ENCODE measurements at regions not wholly inside any gene's neighbourhood (a gene's known extent, or its start where the extent isn't known, plus 50 kb on each side); places are given as distances from the start of the nearest gene placed in this dataset.

DNA sequence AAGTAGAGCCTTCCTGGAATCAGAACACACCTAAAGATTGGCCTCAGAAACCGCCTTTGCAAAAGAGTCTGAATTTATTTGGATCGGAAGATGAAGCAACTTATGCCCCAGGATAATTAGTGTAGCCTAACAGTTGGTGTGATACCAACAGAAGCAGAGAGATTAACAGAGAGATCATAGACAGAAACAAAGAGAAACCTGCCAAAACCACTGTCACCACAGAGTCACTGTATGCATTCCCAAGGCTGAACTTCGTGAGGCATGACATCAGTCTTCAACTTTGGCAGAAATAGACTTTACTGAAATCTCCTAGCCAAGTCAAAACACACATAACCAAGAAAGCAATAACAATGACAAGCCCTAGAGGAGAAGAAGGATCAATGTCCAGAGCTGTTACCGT, 361.8 kb downstream of the ELAVL2 start:
- FAIRE-seq: no peak

DNA sequence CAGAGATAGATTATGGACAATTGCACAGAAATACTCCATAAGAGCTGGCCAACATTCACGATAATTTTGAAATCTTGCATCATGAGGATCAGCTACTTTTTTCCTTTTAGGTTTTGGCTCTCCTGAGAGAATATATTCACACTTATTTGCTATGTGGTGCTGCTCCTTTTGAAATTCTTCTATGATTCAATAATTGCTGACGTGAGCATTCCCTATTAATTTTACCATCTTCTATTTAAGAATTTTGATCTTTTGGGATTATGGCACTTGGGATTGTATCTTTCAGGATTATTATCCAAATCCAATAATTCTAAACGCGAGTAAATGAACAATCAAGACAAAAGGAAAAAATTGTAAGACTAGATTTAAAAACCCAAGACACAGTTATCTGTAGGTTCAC, 358.8 kb downstream of the ELAVL2 start:
- FAIRE-seq: no peak

DNA sequence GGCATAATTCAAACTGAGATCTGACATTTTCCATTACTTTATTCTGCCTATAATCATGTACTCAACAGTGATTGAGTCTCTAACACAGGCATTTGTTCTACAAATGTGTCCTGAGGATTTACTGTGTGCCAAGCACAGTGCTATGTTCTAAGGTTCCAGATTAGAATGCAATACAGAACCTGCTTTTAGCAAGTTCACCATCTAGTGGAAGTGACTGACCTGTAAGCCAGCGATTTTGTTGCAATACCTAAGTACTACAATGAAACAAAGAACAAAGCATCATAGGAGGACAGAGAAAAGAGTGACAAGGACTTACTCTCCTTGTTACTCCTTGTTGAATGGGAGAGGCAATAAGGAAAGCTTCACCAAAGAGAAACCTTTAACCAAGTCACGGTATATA, 348.1 kb downstream of the ELAVL2 start:
- no peak for FAIRE-seq

DNA sequence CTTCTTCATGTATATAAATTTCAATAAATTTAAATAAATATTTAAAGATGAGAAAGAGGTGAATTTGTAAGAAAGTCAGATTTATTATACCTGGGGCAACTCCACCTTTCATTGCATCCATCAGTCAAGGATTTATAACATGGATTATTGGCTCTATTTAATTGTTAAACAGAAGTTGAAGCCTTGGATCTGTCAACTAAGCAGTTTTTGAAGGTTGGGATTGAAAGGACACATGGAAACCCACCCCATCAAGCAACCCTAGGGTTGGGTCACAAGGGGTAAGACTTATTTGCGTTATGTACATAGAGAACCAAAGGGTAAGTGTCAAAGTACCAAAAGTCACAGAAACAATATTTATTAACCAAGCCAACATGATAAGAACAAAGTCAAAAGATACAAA, 342.5 kb downstream of the ELAVL2 start:
- FAIRE-seq: no peak

DNA sequence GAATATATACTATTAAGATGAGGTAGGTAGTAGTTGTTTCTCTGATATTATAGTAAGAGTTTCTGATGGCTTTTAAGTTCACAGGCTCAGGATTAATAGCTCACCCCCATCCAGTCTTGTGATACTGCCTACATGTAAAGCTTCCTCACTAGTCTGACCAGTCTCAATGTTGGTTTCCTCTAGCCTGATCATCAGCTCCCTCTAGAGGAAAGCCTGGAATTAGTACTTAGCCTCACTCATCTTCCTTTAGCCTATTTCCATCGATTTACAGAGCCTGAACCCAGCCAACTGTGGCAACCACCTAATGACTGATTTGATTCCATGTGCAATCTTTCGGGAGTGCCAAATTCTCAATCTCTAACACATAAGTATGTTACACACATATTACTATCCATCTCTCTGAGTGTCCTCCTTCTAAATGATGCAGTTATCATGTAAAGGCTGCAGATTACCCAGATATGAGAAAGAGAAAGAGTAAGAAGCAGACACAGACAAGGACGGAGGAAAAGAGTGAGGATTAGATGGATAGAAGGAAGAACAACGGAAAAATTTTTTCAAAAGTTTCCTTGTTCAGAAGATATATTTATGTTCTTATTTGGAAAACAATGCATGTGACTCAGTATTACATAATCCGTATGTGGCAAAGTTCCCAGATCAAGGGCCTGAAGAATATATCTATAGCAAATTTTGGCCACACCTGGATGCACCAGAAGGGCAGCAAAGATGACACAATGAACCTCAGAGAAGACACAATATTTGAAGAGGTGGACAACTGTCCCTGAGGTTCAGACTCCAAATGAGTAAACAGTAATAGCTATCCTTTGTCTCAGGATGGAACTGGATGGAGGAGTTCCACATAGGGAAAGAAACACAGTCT, 333.7 kb downstream of the ELAVL2 start:
- FAIRE-seq: peak; percentile 52

DNA sequence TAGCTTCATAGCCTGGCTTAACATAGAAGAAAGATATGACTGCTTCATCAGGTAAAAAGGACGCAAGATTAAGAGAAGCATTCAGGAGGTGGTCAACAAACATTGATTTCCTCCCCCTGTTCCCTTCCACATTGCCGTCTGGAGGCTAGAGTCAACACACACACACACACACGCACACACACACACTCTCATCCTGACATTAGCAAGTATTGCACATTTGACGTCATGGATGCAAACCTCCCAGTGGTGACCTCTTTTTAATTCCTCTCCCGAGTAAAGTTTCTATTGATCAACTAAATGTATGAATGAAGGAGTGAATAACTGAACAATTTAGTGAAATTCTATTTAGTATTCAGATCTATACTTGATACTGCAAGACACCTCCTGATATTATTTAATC, 332.8 kb downstream of the ELAVL2 start:
- FAIRE-seq: no peak

DNA sequence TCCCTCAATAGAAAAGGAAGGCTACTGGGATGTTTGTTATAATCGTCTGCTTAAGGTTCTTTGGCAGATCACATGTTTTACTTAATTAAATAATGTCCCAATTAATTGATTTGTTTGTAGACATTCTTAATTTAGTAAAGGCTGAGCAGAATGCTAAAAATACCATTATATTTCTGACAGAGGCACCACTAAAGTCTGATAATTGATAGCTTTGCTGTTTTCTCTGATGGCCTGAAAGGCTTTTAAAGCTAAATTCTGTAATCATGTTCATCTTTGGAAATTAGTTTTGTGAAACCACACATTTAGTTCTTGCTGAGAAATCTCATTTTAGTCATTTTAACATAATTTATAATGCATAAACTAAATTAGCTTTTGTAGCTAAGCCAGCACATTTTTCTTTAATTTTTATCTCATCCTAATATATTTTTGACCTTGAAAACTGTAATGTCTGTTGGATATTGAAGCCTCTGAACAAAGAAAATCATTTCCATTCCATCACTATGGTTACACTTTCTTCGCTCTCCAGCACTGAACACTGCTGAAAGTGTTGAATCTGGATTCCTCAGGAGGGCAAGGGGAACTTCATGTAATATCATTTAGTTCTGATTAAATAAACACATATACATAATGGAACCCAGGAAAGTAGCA, 329.4 kb downstream of the ELAVL2 start:
- FAIRE-seq: no peak

DNA sequence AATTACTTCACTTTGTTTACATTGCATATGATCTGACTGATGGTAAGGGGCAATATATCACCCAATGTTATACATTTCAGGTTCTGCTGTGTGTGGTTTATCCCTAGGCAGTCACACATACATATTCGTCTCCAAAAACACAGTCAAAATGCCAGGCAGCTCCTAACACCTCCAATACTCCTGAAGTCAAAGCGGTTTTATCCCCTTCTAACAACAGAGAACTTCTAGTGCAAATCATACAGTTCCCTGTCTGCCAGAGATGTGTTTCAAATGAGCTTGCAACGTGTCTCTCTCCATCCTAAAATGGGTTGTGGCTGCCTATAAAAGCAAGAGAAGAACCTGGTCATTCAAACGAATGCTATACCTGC, 328.9 kb downstream of the ELAVL2 start:
- no peak for FAIRE-seq

DNA sequence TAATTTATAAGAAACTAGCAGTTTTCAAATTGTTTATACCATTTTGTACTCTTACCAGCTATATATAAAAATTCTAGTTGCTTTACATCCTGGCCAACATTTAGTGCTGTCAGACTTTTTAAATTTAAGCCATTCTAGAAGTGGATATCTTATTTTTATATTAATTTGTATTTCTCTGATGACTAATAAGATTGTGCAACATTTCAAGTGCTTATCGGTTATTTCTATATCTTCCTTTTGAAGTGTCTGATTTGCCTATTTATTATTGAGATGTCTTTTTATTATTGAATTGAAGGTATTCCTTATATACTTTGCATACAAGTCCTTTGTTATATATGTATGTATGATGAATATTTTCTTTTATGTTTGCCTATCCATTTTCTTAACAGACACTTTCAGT, 324.0 kb downstream of the ELAVL2 start:
- no peak for FAIRE-seq

DNA sequence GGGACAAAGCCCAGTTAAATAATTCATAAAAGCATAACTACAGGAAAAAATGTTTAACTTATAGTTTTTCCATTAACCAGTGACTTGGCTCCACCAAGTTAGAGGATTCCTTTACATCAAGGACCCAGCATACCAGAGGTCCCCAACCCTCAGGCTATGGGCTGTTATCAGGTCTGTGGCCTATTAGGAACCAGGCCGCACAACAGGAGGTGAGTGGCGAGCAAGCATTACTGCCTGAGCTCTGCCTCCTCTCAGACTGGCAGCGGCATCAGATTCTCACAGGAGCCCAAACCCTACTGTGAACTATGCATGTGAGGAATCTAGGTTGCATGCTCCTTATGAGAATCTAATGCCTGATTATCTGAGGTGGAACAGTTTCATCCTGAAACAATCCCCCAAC, 303.1 kb downstream of the ELAVL2 start:
- FAIRE-seq: no peak

DNA sequence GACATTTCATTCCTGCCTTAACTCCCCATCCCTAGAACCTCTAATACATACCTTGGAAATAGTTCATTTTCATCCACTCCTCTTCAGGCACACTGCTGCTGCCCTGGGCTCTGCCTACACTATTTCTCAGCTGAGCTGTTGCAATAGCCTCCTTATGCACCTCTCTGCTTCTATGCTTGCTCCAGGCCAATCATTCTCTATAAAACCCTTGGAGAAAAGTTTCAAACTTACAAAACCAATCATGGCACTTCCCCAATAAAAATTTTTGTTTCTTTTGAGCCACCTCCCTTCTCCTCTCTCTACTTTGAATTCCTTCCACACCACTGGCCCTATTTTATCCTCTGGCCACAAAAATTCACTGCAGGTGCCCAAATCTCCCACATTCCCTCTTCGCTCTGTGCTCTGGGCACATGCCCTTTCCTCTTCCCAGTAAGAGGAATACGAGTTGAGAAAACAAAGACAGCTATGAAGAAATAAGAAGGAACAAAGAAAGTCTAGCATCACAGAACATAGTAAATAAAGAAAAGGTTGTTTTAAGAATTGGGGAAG, 301.4 kb downstream of the ELAVL2 start:
- FAIRE-seq: no peak

DNA sequence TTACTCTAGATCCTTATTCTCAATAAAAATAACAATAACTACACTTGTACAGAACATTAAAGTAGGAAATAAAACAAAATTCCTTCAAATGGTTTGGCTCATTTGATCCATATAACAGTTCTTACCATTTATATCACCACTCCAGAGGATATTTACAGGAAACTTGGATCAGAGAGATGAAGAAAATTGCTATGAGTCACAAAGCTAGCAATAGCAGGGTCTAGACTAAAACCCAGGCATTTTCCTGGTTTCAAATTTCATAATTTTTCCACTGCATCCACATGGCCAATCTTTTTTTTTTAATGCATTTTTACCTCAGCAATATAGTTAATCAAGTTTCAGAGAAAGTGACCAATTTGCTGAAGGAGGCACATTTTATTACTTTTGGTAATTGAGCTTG, 299.2 kb downstream of the ELAVL2 start:
- FAIRE-seq: no peak

DNA sequence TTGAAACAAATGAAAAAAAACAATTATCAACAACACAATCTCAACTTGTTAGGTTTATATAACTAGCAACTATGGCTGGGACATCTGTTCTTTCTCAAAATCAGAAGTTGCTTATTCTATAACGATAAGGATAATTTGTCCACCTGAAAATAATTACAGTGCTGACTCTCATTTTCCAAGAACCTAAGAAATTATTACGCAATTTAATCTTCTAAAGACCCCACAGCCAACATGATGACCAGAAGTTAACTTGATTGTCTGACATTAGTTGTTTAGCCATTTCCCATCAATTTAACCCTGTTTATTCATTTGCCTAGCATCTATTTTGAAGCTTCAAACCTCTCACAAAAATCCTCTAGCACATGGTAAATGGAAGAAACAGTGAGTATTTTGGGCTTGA, 293.8 kb downstream of the ELAVL2 start:
- FAIRE-seq: no peak

DNA sequence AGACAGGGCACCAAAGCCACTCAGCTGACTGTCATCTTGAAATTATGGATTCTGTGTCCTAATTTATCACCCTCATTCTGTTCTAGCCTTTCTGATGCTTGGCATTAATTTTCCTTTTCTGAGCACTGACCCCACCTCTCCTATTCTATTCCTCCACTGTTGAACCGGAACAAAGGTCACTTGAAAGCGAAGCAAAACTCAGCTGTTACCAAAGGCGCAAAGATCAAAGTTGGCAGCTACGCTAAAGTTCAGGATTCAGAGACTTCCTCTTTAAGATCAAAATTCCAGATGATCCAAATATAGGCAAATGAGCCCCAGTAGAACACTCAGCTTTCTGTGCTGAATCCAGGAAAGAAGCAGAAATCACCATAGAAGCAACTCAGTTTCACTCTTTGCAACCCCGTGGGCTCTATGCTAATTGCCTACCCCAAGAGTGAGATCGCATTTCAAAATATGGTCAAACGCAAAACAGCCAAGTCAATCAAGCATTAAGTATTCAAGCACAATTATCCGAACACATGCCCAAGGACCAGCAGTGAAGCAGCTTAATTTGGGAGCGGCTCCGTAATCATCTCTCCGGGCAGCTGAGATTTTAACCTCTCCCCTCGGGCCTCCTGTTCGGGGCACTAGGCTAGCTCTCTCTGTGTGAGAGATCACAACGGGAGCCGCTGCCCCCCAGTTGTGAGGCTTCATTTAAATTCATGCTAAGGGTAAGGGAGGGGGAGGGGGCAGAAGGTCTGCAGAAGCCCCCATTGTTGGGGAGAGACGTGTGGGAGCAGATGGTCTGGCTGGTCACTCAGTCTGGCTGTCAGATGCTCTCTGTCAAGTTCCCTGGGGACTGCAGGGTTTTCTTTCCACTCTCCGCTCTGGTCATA, 288.6 kb downstream of the ELAVL2 start:
- no peak for FAIRE-seq

DNA sequence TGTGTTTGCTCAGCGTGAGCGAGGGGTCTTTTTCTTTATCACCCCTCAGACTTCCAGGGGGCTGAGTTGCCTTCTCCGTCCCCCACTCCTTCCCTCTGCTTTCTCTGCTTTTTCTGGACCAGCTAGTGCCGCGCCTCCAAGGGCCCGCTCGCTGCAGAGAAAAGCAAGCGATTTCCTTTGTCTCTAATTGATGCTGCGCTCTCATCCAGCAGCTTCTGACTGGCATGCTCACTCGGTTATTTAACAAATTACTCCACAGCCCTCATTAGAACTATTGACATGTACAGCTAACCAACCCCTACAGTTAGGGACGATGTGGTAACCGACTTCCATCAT, 288.0 kb downstream of the ELAVL2 start:
- no peak for FAIRE-seq

DNA sequence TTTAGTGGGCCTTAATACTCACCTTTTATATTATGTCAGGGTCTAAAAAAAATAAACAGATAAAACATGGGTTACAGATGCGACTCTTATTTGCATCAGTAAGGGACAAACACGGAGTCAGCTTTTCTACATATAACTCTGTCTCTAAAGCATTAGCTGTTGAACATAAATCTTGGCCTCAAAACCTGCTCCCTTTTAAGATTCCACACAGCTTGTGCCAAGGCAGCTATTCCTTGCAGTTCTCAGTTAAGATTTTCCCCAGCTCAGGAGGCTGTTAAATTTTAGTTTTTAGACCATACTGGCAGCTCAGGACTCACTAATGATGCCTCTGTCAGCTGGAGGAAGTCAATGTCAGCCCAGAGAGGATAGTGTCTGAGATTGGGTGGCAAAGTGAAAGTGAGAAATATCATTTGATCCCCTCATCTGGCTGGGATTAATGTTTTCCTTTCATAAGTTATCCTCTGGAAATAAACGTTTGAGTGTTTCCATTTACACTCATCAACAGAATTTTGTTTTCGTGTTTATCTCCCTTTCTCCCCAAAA, 287.5 kb downstream of the ELAVL2 start:
- no peak for FAIRE-seq

DNA sequence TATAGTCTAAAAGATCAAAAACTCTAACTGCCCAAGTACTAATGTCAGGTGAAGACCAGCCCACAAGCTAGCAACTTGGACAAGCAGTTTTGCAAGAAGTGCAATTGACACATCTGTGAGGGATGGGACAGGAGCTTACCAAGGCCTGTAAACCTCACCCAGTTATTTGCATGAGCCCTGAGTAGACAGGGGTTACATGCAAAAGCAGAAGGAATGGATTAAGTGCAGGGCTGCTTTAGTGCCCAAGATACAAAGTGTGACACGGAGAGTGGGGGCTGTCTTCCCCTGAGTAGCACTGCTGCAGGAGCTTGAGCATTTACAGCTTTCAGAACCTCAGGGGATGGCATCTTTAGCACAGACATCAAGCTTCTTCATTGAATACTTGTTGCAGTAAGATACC, 286.7 kb downstream of the ELAVL2 start:
- no peak for FAIRE-seq

DNA sequence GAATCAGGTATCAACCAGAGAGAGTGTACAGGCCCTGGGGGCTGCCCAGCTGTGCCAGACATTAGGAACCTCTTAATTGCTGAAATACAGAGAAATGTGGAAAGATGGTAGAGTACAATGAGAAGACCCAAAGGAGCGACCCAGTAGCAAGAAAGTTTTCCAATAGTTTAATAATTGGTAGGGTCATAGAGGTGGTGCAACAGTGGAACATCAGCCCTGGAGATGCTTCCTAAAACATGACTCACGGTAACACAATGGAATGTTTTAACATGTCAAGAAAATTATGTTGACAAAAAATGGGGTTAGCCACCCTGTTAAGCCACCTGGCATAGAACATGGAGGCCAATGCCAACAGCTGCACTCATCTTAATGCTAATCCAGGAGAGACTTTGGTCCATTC, 284.1 kb downstream of the ELAVL2 start:
- no peak for FAIRE-seq

DNA sequence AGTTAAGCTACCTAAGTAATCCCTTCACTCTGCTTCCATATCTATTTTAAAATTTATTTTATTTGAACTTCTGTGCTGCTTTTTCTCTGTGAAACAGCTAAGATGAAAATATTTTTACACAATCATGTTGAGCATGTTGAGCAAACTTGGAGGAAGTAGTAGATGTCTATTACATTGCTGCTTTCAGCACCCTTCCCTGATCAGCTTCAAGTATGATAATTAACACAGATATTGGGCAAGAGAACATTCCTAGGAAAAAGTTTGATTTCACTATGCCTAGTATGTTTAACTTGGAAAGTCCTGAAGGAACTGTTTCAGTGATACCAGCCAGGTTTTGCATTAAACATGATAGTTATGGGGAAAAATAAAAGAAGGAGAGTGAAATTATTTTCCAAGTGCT, 283.6 kb downstream of the ELAVL2 start:
- FAIRE-seq: no peak

DNA sequence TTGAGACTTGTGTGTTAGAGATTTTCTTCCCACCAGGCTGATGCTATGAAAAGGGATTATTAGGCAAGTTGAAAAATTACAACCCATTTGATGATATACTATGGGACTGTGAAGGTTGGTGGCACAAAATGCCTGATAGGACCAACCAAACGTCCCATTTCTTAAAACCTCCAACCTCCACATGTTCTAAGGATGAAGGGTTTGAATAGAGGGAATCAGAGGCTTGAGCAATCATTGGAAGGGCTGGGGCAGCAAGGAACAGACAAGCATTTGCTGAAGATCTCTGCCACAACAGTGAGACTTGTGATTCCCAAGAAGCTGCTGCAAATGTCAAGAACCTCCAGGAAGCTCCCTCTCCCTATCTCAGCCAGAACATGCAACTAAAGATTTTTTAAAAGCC, 283.1 kb downstream of the ELAVL2 start:
- FAIRE-seq: no peak

DNA sequence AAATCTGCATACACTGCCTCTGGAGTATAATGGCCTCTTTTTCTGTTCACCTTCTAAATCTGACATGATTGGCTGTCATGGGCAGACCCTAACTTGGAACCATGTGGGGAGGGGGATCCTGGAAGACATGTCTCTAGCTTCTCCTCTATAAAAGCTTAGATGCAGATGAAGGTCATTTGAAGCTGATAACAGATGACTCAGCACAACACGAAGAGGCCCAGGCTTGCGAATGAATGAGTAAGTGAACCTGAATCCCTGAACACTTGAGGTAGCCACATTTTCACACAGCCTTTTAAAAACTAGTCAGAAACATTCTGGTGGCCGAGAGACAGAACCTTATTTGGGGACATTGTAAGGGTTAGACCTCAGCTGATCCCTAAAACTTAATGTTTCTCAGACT, 282.6 kb downstream of the ELAVL2 start:
- no peak for FAIRE-seq

DNA sequence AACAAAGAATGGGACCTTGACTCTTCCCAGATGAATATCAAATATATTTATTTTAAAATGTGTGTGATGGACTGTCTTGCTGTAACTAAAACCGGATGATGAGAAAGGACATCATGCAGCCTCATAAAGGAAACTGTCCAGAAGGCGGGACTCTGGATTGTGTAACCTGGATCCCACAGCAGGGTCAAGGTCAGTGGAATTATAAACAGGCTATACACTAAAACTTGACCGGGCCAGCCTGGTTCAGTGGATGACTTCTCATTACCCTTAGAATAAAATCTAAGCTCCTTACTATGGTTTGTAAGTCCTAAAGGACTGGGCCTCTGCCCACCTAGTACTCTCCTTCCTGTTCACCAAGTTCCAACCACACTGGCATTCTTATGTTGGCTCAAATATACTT, 280.3 kb downstream of the ELAVL2 start:
- FAIRE-seq: no peak

DNA sequence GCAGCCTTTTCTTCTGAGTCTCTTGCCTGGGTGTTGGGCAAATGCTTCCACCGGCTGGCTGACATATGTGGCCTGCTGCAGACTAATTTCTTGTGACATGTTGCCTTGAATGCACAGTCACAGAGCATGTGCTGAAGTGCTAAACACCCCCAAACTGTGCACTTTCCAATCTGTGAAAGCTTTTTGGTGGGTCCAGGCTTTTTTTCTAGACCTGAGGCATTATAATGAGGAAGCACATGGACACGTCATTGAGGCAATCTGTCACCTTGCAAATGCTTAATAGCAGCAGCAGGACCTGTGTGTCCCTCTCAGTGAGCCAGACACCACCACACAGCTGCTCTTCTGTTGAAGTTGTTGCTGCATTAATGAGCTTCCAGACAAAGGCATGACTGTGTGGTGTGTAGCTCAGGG, 274.7 kb downstream of the ELAVL2 start:
- FAIRE-seq: no peak
